Gastroesophageal sphincter (tissue), 4 donors: ENCODE measurements at regions not wholly inside any gene's neighbourhood (a gene's known extent, or its start where the extent isn't known, plus 50 kb on each side); places are given as distances from the start of the nearest gene placed in this dataset.

Source experiments
- ATAC-seq: fragments of 150-250 bp; one replicate; pipeline ENCODE4 v1.9.1; 2016; ENCODE audit warnings: mild to moderate bottlenecking, moderate library complexity
- H3K27ac ChIP-seq, 4 donors: fragments of 200-600 bp; sonication (generic) in 3 of 4; 1 replicate in 3 of 4; 2 replicates in 1 of 4; pipeline ENCODE4 v1.5.1; 2016 to 2019
- H3K27me3 ChIP-seq: fragments of 200-600 bp; sonication (generic); one replicate; pipeline ENCODE4 v1.5.1; 2019
- H3K36me3 ChIP-seq, 2 donors: fragments of 200-600 bp; sonication (generic); one replicate each; pipeline ENCODE4 v1.5.1; 2019; ENCODE audit warnings: control low read depth in 1 of 2
- H3K4me1 ChIP-seq, 3 donors: fragments of 200-600 bp; sonication (generic); 1 replicate in 2 of 3; 2 replicates in 1 of 3; pipeline ENCODE4 v1.5.1; 2016 to 2019; ENCODE audit warnings: control low read depth in 2 of 3
- H3K4me3 ChIP-seq, 2 donors: fragments of 200-600 bp; sonication (generic); one replicate each; pipeline ENCODE4 v1.5.1; 2019; ENCODE audit warnings: mild to moderate bottlenecking in 1 of 2, moderate library complexity in 1 of 2
- H3K9me3 ChIP-seq, 3 donors: fragments of 200-600 bp; sonication (generic); one replicate each; pipeline ENCODE4 v1.5.1; 2017 to 2019; ENCODE audit warnings: control low read depth in 2 of 3
- EP300 ChIP-seq: sonication (generic); formaldehyde crosslinking; IDR thresholded peaks from one replicate; pipeline ENCODE4 v1.6.1; 2017; ENCODE audit warnings: antibody characterized with exemption, mild to moderate bottlenecking
- POLR2A ChIP-seq, 2 donors: fragments of 450-650 bp; IDR thresholded peaks; one replicate each; pipeline ENCODE4 v1.6.1; 2017; ENCODE audit warnings: antibody characterized with exemption in 2 of 2, mild to moderate bottlenecking in 2 of 2, moderate library complexity in 1 of 2
- POLR2AphosphoS5 ChIP-seq: sonication (generic); formaldehyde crosslinking; IDR thresholded peaks from one replicate; pipeline ENCODE4 v1.6.1; 2017; ENCODE audit warnings: antibody characterized with exemption
- WGBS, 2 donors: methylation state at CpG; one replicate each; pipeline ENCODE4 v1.1.5; 2018; ENCODE audit warnings: low coverage in 1 of 2; 5-methylcytosine and 5-hydroxymethylcytosine counted together
- TF ChIP-seq, protein P1 (sequence below), 4 experiments: fragments of 200-600 bp in 2 of 4; fragments of 450-650 bp in 2 of 4; sonication (generic) in 1 of 4; IDR thresholded peaks; one replicate each; pipeline ENCODE4 v1.5.1; 2017 to 2019; ENCODE audit warnings: antibody characterized with exemption in 4 of 4, mild to moderate bottlenecking in 2 of 4, moderate library complexity in 2 of 4

DNA sequence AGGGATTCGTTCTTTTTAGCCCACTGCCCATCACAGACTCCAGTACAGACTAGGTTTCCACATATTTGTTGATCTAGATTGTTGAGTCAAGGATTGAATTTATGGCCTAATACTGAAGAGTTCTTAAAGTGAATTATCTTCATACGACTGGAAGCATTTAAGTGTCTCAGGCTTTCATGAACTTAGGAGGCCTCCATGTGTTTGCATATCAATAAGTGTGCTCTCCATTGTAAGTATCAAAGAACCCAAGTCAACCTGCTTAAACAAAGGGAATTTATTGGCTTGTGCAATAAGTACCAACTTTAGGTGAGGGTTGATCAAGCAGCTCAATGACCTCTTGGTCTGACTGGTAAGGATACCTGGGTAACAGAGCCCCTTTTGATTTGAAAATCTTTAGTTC, 382.1 kb downstream of the PDCD6IP start:
- Histone ChIP-seq H3K9me3 (no peaks in the 10 kb centered on the region), H3K36me3 (no peaks in the 10 kb centered on the region), H3K4me3 (no peak overlapping the region), H3K4me1 (no peaks in the 10 kb centered on the region), H3K27me3 (no peaks in the 10 kb centered on the region), H3K27ac (no peak overlapping the region)
- 83 to 86% methylated on average over 2 of the region's 2 CpGs for WGBS, 2 donors
- TF ChIP-seq POLR2AphosphoS5 (no peak), POLR2A (IDR thresholded peaks at IDR 0.05) (no peak), EP300 (no peak)
- TF ChIP-seq, protein P1, sequence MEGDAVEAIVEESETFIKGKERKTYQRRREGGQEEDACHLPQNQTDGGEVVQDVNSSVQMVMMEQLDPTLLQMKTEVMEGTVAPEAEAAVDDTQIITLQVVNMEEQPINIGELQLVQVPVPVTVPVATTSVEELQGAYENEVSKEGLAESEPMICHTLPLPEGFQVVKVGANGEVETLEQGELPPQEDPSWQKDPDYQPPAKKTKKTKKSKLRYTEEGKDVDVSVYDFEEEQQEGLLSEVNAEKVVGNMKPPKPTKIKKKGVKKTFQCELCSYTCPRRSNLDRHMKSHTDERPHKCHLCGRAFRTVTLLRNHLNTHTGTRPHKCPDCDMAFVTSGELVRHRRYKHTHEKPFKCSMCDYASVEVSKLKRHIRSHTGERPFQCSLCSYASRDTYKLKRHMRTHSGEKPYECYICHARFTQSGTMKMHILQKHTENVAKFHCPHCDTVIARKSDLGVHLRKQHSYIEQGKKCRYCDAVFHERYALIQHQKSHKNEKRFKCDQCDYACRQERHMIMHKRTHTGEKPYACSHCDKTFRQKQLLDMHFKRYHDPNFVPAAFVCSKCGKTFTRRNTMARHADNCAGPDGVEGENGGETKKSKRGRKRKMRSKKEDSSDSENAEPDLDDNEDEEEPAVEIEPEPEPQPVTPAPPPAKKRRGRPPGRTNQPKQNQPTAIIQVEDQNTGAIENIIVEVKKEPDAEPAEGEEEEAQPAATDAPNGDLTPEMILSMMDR (IDR thresholded peaks at IDR 0.05), result no peak
- no peak for ATAC-seq

DNA sequence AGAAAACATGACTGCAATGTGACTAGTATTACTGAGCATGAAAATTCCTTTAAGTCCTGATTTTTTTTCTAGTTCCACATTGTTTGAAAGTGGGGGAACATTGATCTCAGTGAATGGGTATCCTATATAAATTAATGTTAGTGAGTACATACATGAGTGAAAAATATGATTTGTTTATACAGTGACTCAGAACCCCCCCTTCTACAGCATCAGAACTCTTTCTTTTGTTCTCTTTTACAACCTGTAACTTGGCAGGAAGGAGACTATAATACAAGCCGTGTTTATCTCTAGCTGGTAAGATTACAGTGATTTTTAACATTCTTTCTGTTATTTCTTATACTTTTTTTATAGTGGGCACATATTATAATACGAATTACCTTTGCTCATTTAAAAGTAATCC, 384.7 kb downstream of the PDCD6IP start:
- H3K27ac ChIP-seq, result no peak overlapping the region
- no peaks in the 10 kb centered on the region for H3K27me3 ChIP-seq
- H3K4me1 ChIP-seq, result no peaks in the 10 kb centered on the region
- no peak overlapping the region for H3K4me3 ChIP-seq
- 44 to 75% methylated on average over 2 of the region's 2 CpGs for WGBS, 2 donors
- H3K9me3 ChIP-seq, result no peaks in the 10 kb centered on the region
- TF ChIP-seq, protein P1 (IDR thresholded peaks at IDR 0.05), result no peak
- TF ChIP-seq EP300 (no peak), POLR2AphosphoS5 (no peak), POLR2A (IDR thresholded peaks at IDR 0.05) (no peak)
- H3K36me3 ChIP-seq, result no peaks in the 10 kb centered on the region
- ATAC-seq, result no peak

DNA sequence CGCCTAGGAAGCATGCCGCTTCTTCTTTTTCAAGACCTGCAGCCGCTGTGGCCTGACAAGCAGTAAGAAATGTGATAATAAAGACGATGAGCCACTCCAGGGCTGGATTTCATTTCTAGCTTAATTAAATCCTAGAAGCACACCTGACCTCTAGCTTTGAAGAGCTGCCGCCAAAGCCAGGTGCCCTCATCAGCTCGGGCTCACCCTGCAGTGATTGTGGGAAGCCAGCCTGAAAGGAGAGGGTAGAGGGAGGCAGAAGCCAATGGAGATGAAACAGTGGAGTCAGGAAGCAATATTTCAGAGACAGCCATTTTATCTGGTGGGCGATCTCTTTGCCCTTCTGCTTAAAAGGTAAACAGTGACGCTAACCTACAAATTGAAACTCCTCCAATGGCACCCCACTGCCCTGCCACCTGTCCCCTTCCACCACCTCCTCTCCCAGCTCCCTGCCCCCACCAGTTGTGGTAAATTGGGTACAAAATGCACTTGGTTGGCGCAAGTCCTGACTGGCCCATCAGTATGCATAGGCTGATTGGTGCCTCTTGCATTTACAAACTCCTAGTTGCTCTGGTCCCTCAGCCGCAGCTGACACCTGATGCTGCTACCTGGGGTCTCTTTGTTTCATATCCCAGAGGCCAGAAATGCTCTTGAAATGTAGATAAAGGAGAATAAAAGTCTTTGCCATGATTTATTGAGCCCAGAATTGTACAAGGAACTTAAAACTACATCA, 385.3 kb downstream of the PDCD6IP start:
- ATAC-seq, result no peak
- H3K4me3 ChIP-seq, result no peak overlapping the region
- no peaks in the 10 kb centered on the region for H3K9me3 ChIP-seq
- TF ChIP-seq, protein P1 (IDR thresholded peaks at IDR 0.05), result no peak
- TF ChIP-seq POLR2A (IDR thresholded peaks at IDR 0.05) (no peak), POLR2AphosphoS5 (no peak), EP300 (no peak)
- H3K4me1 ChIP-seq, result no peaks in the 10 kb centered on the region
- H3K27me3 ChIP-seq, result no peaks in the 10 kb centered on the region
- WGBS, 2 donors, result 83 to 87% methylated on average over 7 to 8 of the region's 10 CpGs
- no peak overlapping the region for H3K27ac ChIP-seq
- H3K36me3 ChIP-seq, result no peaks in the 10 kb centered on the region

DNA sequence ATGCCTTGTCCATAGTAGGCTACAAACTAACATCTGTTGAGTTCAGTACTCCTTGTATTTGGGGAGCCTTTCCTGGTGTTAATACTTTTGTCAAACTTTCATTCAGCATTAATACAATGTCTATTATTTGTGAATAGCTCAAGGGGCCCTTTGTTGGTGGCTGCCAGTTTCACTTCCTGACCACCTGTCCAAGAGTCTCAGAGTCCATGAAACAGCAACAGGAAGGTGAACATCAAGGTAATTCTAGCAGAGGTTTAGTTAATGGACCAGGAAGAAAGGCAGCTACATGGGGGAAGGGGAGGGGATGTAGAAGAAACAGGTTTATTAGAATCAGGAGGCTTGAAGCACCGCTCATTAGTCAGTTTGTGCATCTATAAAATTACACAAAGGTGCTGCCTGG, 386.9 kb downstream of the PDCD6IP start:
- WGBS, 2 donors, result 75 to 100% methylated on average over 1 of the region's 1 CpG
- H3K9me3 ChIP-seq, result no peaks in the 10 kb centered on the region
- no peak for ATAC-seq
- no peak for TF ChIP-seq POLR2AphosphoS5
- TF ChIP-seq EP300, result no peak
- no peak for TF ChIP-seq POLR2A (IDR thresholded peaks at IDR 0.05)
- H3K36me3 ChIP-seq, result no peaks in the 10 kb centered on the region
- no peaks in the 10 kb centered on the region for H3K27me3 ChIP-seq
- H3K4me1 ChIP-seq, result no peaks in the 10 kb centered on the region
- H3K27ac ChIP-seq, result no peak overlapping the region
- no peak overlapping the region for H3K4me3 ChIP-seq

DNA sequence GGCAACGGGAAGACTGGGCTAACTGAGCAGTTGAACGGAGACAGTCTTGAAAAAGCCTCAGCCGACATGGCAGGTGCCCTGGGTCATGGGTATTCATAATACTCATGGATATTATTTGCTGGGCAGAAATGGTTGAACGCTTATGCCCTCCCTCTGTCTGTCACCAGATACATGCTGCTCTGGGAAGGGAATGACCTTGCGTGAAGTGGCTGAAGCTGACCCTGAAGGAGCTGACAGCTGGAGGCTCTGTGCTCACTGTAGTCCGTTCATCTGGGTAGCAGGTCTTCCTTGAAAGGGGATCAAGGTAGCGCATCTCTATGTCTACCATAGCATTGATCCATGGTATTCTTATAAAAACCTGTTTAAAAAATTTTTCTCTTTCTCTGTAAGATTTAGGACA, 390.7 kb downstream of the PDCD6IP start:
- Histone ChIP-seq H3K27ac (no peak overlapping the region), H3K36me3 (no peaks in the 10 kb centered on the region), H3K4me1 (no peaks in the 10 kb centered on the region), H3K27me3 (no peaks in the 10 kb centered on the region), H3K4me3 (no peak overlapping the region), H3K9me3 (no peaks in the 10 kb centered on the region)
- ATAC-seq, result no peak
- 81 to 84% methylated on average over 4 to 7 of the region's 7 CpGs for WGBS, 2 donors
- TF ChIP-seq EP300 (no peak), POLR2A (IDR thresholded peaks at IDR 0.05) (no peak), POLR2AphosphoS5 (no peak)
- TF ChIP-seq, protein P1 (IDR thresholded peaks at IDR 0.05), result no peak
